ENCODE measurements at regions not wholly inside any gene's neighbourhood (a gene's known extent, or its start where the extent isn't known, plus 50 kb on each side); places are given as distances from the start of the nearest gene placed in this dataset.

GRCh38 chr10:130720235-130720634 is 584.0 kb downstream of the GLRX3 start:
- DNase-seq (ENCODE audit: low read depth): no peak

- DNase-seq (ENCODE audit: low read depth): no peak
These were observed 585.8 kb downstream of the GLRX3 start for GRCh38 chr10:130721971-130722370.

GRCh38 chr10:130723704-130724103 is 587.5 kb downstream of the GLRX3 start:
- no peak for DNase-seq (ENCODE audit: low read depth)

GRCh38 chr10:130725474-130725970 is 586.0 kb downstream of the TCERG1L start:
- no peak for DNase-seq (ENCODE audit: low read depth)

- no peak for DNase-seq (ENCODE audit: low read depth)
These were observed 584.4 kb downstream of the TCERG1L start for GRCh38 chr10:130726996-130727725.

GRCh38 chr10:130727766-130728490 is 583.6 kb downstream of the TCERG1L start:
- DNase-seq (ENCODE audit: low read depth): no peak

- no peak for DNase-seq (ENCODE audit: low read depth)
These were observed 582.8 kb downstream of the TCERG1L start for GRCh38 chr10:130728531-130729215.

GRCh38 chr10:130729876-130730275 is 581.6 kb downstream of the TCERG1L start:
- no peak for DNase-seq (ENCODE audit: low read depth)

- no peak for DNase-seq (ENCODE audit: low read depth)
These were observed 574.3 kb downstream of the TCERG1L start for GRCh38 chr10:130737186-130737585.

- no peak for DNase-seq (ENCODE audit: low read depth)
These were observed 573.9 kb downstream of the TCERG1L start for GRCh38 chr10:130737621-130738020.

GRCh38 chr10:130739016-130739756 is 572.3 kb downstream of the TCERG1L start:
- no peak for DNase-seq (ENCODE audit: low read depth)

- DNase-seq (ENCODE audit: low read depth): no peak
These were observed 571.8 kb downstream of the TCERG1L start for GRCh38 chr10:130739757-130740145.

GRCh38 chr10:130740166-130740565 is 571.4 kb downstream of the TCERG1L start:
- no peak for DNase-seq (ENCODE audit: low read depth)

- DNase-seq (ENCODE audit: low read depth): no peak
These were observed 570.4 kb downstream of the TCERG1L start for GRCh38 chr10:130740915-130741750.

- no peak for DNase-seq (ENCODE audit: low read depth)
These were observed 569.3 kb downstream of the TCERG1L start for GRCh38 chr10:130741901-130742855.

- no peak for DNase-seq (ENCODE audit: low read depth)
These were observed 568.4 kb downstream of the TCERG1L start for GRCh38 chr10:130742941-130743675.

- no peak for DNase-seq (ENCODE audit: low read depth)
These were observed 567.7 kb downstream of the TCERG1L start for GRCh38 chr10:130743751-130744271.

GRCh38 chr10:130744631-130745030 is 566.9 kb downstream of the TCERG1L start:
- no peak for DNase-seq (ENCODE audit: low read depth)

- DNase-seq (ENCODE audit: low read depth): no peak
These were observed 566.3 kb downstream of the TCERG1L start for GRCh38 chr10:130745251-130745650.

All from fibroblast of gingiva (primary cell).